Erythroblast (primary cell): ENCODE measurements at regions not wholly inside any gene's neighbourhood (a gene's known extent, or its start where the extent isn't known, plus 50 kb on each side); places are given as distances from the start of the nearest gene placed in this dataset.
"Not testable (repeated sequence)": the region's sequence is repeated elsewhere in the genome, so short reads cannot be mapped to it uniquely, and the experiment has no call there.

Experiments used
- DNase-seq, 2 experiments: peaks; one replicate each; lab custom pipeline; 2025; lab: John Stamatoyannopoulos, UW
- GATA1 ChIP-seq: IDR thresholded peaks from 2 replicates; pipeline ENCODE4 v1.6.1; 2011; ENCODE audit warnings: low read depth, mild to moderate bottlenecking, control low read depth, low read length, moderate library complexity
- POLR2A ChIP-seq: IDR thresholded peaks from 2 replicates; pipeline ENCODE4 v1.6.1; 2011; ENCODE audit warnings: mild to moderate bottlenecking, low read length

GRCh38 chr10:78605800-78606350 is 462.9 kb upstream of the ZMIZ1 start:
- peak in 1 of 2 experiments; percentile 3 for DNase-seq
- TF ChIP-seq POLR2A (no peak), GATA1 (no peak)

- not testable (repeated sequence) for DNase-seq
These were observed 462.0 kb upstream of the ZMIZ1 start for GRCh38 chr10:78606766-78607165.

- DNase-seq: no peak
- no peak for TF ChIP-seq POLR2A
- TF ChIP-seq GATA1: no peak
These were observed 458.8 kb upstream of the ZMIZ1 start for GRCh38 chr10:78609976-78610375.

- TF ChIP-seq GATA1: no peak
- TF ChIP-seq POLR2A: no peak
- no peak for DNase-seq
These were observed 455.6 kb upstream of the ZMIZ1 start for GRCh38 chr10:78613132-78613531.

- TF ChIP-seq POLR2A: no peak
- no peak for TF ChIP-seq GATA1
- DNase-seq: no peak
These were observed 454.5 kb upstream of the ZMIZ1 start for GRCh38 chr10:78614267-78614666.

- TF ChIP-seq GATA1 (no peak), POLR2A (no peak)
- no peak for DNase-seq
These were observed 454.0 kb upstream of the ZMIZ1 start for GRCh38 chr10:78614744-78615143.

GRCh38 chr10:78616125-78616695 is 452.6 kb upstream of the ZMIZ1 start:
- TF ChIP-seq GATA1 (no peak), POLR2A (no peak)
- DNase-seq: no peak

- DNase-seq: no peak
These were observed 451.7 kb upstream of the ZMIZ1 start for GRCh38 chr10:78617115-78617514.

GRCh38 chr10:78617631-78618030 is 451.1 kb upstream of the ZMIZ1 start:
- DNase-seq: no peak
- TF ChIP-seq GATA1 (no peak), POLR2A (no peak)

More at GRCh38 chr10:78617115-78617514, 451.7 kb upstream of the ZMIZ1 start:
- TF ChIP-seq GATA1: no peak
- no peak for TF ChIP-seq POLR2A

- no peak for DNase-seq
These were observed 450.7 kb upstream of the ZMIZ1 start for GRCh38 chr10:78618050-78618449.

GRCh38 chr10:78619115-78619851 is 449.5 kb upstream of the ZMIZ1 start:
- no peak for TF ChIP-seq GATA1
- no peak for TF ChIP-seq POLR2A
- DNase-seq: no peak

More at GRCh38 chr10:78618050-78618449, 450.7 kb upstream of the ZMIZ1 start:
- TF ChIP-seq POLR2A (no peak), GATA1 (no peak)

- DNase-seq: no peak
These were observed 448.9 kb upstream of the ZMIZ1 start for GRCh38 chr10:78619896-78620295.

GRCh38 chr10:78620985-78621799 is 447.6 kb upstream of the ZMIZ1 start:
- TF ChIP-seq POLR2A (no peak), GATA1 (no peak)
- DNase-seq: no peak

More at GRCh38 chr10:78619896-78620295, 448.9 kb upstream of the ZMIZ1 start:
- TF ChIP-seq GATA1 (no peak), POLR2A (no peak)
